GM12865 (cell line): ENCODE measurements at regions not wholly inside any gene's neighbourhood (a gene's known extent, or its start where the extent isn't known, plus 50 kb on each side); places are given as distances from the start of the nearest gene placed in this dataset.

Experiments used
- DNase-seq: peaks from one replicate; pipeline ENCODE4 v3.0.0; 2010; ENCODE audit warnings: low read depth
- H3K4me3 ChIP-seq: 2 replicates; pipeline ENCODE4 v1.5.1; 2011; ENCODE audit warnings: mild to moderate bottlenecking, low read depth, low read length, control low read depth
- CTCF ChIP-seq: IDR thresholded peaks from 2 replicates; pipeline ENCODE4 v1.5.1; 2011; ENCODE audit warnings: low read length, control low read depth, low read depth, inconsistent platforms; ENCODE audit not compliant: insufficient read depth; ENCODE audit errors: missing control alignments

GRCh38 chr17:71284032-71284755, 836.6 kb upstream of the SOX9 start:
- TF ChIP-seq CTCF, result no peak
- no peak for DNase-seq
- no peak overlapping the region for H3K4me3 ChIP-seq

DNA sequence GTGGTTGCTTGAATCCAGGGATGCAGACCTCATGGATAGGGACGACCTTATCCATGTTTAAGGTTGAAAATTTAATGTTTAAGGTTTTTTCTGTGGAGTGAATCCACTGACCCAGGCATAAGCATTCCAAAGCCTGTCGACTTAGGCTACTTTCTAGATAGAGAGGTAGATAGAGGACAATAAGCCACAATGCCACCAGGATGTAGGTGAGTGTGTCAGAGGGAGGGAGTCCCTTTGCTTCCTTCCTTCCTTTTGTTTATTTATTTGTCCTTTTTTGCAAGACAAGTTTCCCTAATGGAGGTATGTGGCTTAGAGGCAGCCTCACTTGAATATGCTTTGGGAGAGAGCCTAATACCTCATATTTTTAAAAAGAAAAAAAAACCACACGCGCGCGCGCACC, 834.2 kb upstream of the SOX9 start:
- TF ChIP-seq CTCF, result no peak

GRCh38 chr17:71287071-71287823, 833.6 kb upstream of the SOX9 start:
- TF ChIP-seq CTCF, result no peak
- DNase-seq, result no peak
- no peak overlapping the region for H3K4me3 ChIP-seq

More for the DNA sequence above, 834.2 kb upstream of the SOX9 start:
- H3K4me3 ChIP-seq, result no peak overlapping the region
- no peak for DNase-seq

DNA sequence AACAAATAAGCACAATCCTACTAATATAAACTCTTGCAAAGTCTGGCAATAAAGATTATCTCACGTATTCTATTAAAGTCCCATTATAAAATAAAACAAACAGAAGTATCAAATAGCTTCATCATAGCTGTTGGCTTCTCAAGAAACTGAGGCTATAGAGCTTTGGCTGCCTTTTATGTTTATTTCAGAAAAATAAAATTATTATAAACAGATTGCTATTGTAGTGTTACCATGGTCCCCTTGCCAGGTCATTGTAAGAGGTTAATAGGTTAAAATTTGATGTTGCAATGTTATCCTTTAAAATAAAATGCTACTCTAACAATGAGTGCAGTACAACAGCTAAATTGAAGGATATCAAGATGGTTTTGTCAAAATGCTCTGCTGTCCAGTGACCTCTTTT, 828.8 kb upstream of the SOX9 start:
- no peak for DNase-seq
- no peak for TF ChIP-seq CTCF
- no peak overlapping the region for H3K4me3 ChIP-seq

- no peak for DNase-seq
- no peak overlapping the region for H3K4me3 ChIP-seq
- no peak for TF ChIP-seq CTCF
These were observed 824.8 kb upstream of the SOX9 start for GRCh38 chr17:71296005-71296404.

DNA sequence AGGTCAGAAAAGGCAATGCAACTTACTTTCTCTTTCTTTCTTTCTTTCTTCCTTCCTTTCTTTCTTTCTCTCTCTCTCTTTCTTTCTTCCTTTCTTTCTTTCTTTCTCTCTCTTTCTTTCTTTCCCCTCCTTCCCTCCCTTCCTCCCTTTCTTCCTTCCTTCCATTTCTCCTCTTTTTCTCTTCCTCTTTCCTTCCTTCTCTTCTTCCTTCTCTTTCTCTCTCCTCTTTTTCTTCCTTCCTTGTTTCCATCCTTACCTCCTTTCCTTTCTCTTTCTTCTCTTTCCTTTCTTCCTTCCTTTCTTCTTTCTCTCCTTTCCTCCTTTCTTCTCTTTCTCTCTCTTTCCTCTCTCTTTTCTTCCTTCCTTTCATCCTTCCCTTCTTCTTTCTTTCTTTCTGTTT, 819.8 kb upstream of the SOX9 start:
- H3K4me3 ChIP-seq, result no peak overlapping the region
- no peak for TF ChIP-seq CTCF
- DNase-seq, result no peak
